ENCODE measurements at regions not wholly inside any gene's neighbourhood (a gene's known extent, or its start where the extent isn't known, plus 50 kb on each side); places are given as distances from the start of the nearest gene placed in this dataset.

DNA sequence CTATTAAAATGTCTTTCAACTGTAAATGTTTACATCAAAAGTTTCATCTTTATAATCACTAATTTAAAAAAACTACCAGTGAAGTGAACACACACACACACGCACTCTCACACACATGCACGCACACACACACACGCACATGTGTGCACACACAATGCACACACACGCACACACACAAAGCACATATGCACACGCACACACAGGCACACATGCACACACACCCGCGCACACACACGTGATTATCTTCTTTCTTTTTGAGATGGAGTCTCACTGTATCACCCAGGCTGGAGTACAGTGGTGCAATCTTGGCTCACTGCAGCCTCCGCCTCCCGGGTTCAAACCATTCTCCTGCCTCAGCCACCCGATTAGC, 80.0 kb upstream of the FRMD1 start (continued):
- TF ChIP-seq, protein P1, sequence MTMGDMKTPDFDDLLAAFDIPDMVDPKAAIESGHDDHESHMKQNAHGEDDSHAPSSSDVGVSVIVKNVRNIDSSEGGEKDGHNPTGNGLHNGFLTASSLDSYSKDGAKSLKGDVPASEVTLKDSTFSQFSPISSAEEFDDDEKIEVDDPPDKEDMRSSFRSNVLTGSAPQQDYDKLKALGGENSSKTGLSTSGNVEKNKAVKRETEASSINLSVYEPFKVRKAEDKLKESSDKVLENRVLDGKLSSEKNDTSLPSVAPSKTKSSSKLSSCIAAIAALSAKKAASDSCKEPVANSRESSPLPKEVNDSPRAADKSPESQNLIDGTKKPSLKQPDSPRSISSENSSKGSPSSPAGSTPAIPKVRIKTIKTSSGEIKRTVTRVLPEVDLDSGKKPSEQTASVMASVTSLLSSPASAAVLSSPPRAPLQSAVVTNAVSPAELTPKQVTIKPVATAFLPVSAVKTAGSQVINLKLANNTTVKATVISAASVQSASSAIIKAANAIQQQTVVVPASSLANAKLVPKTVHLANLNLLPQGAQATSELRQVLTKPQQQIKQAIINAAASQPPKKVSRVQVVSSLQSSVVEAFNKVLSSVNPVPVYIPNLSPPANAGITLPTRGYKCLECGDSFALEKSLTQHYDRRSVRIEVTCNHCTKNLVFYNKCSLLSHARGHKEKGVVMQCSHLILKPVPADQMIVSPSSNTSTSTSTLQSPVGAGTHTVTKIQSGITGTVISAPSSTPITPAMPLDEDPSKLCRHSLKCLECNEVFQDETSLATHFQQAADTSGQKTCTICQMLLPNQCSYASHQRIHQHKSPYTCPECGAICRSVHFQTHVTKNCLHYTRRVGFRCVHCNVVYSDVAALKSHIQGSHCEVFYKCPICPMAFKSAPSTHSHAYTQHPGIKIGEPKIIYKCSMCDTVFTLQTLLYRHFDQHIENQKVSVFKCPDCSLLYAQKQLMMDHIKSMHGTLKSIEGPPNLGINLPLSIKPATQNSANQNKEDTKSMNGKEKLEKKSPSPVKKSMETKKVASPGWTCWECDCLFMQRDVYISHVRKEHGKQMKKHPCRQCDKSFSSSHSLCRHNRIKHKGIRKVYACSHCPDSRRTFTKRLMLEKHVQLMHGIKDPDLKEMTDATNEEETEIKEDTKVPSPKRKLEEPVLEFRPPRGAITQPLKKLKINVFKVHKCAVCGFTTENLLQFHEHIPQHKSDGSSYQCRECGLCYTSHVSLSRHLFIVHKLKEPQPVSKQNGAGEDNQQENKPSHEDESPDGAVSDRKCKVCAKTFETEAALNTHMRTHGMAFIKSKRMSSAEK (CRISPR knock-in tag; IDR thresholded peaks at IDR 0.05; ENCODE audit: borderline replicate concordance): no peak
- TF ChIP-seq, protein P2, sequence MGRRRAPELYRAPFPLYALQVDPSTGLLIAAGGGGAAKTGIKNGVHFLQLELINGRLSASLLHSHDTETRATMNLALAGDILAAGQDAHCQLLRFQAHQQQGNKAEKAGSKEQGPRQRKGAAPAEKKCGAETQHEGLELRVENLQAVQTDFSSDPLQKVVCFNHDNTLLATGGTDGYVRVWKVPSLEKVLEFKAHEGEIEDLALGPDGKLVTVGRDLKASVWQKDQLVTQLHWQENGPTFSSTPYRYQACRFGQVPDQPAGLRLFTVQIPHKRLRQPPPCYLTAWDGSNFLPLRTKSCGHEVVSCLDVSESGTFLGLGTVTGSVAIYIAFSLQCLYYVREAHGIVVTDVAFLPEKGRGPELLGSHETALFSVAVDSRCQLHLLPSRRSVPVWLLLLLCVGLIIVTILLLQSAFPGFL (CRISPR knock-in tag; IDR thresholded peaks at IDR 0.05; ENCODE audit: borderline replicate concordance): no peak
- TF ChIP-seq CREM (CRISPR knock-in tag; IDR thresholded peaks at IDR 0.05) (no peak), TCF7 (CRISPR knock-in tag; IDR thresholded peaks at IDR 0.05; ENCODE audit: low read depth) (no peak), ZNF121 (CRISPR knock-in tag; IDR thresholded peaks at IDR 0.05) (no peak)
- TF ChIP-seq, protein P3, sequence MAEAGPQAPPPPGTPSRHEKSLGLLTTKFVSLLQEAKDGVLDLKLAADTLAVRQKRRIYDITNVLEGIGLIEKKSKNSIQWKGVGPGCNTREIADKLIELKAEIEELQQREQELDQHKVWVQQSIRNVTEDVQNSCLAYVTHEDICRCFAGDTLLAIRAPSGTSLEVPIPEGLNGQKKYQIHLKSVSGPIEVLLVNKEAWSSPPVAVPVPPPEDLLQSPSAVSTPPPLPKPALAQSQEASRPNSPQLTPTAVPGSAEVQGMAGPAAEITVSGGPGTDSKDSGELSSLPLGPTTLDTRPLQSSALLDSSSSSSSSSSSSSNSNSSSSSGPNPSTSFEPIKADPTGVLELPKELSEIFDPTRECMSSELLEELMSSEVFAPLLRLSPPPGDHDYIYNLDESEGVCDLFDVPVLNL (CRISPR knock-in tag; IDR thresholded peaks at IDR 0.05; ENCODE audit: borderline replicate concordance, low read depth): no peak

DNA sequence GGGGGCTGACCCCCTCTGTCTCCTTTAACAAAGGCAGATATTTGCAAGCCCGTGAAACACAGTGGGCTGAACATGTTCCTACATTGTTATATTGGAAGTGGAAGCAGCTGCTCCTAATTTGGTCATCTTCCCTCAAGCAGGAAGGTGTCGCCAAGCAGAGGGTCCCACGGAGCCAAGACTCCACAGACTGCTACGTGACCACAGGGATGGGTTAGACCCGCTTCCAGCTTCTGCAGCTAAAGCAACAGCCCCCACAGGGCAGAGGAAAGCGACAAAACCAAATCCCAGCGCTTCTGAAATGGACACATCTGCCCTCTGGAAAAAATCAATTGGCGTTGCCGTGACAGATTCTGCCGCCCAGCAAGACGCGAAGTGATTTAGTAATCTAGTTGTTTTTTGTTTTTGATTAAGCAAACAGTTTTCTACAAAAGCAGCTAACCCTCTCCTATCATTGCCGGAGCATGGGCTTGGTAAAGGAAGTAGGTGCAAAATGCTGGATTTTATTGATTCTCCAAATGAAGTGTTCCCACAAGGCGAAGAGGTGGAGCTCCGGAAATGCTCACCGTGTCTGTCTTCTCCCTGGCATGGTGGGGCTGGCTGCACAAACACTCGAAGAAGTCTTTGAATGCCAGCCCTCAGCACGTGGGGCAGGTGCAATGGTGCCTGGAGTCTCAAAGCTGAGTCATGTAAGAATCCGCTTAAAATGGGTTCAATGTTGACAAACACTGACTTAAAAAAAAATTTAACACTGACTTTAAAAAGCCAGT, 79.4 kb upstream of the FRMD1 start:
- Mint-ChIP-seq H3K36me3 (no peaks in the 10 kb centered on the region), H3K27me3 (ENCODE audit: low read depth) (no peaks in the 10 kb centered on the region; the same call in 1 of the 2 replicates), H3K27ac (no peak overlapping the region), H3K4me3 (no peak overlapping the region), H3K9me3 (no peaks in the 10 kb centered on the region), H3K4me1 (peaks cover 39% of the 10 kb centered on the region)
- ChIA-PET POLR2A (interaction anchor here (1.3 kb wide), 1 partner anchor 16 kb away, joined by 4 read pairs; no protein-coding TSS in a partner anchor), CTCF (interaction anchor here (1.0 to 1.5 kb wide), 4 partner anchors 26 to 197 kb away, joined by 4 to 7 read pairs (median 4); no protein-coding TSS in a partner anchor)
- DNase-seq (ENCODE audit: low spot score): no peak
- no peak; the same call in 1 of the 2 replicates for ATAC-seq
- no peak for TF ChIP-seq KAT7 (CRISPR knock-in tag; IDR thresholded peaks at IDR 0.05; ENCODE audit: borderline replicate concordance)
- no peak for TF ChIP-seq TCF7 (CRISPR knock-in tag; IDR thresholded peaks at IDR 0.05; ENCODE audit: low read depth)
- TF ChIP-seq EMX1 (CRISPR knock-in tag; IDR thresholded peaks at IDR 0.05): no peak
- TF ChIP-seq SMAD4 (CRISPR knock-in tag; IDR thresholded peaks at IDR 0.05): no peak
- TF ChIP-seq ESRRA (CRISPR knock-in tag; IDR thresholded peaks at IDR 0.05; ENCODE audit: borderline replicate concordance): no peak
- TF ChIP-seq CBFB (CRISPR knock-in tag; IDR thresholded peaks at IDR 0.05; ENCODE audit: low read depth): no peak
- TF ChIP-seq, protein P4, sequence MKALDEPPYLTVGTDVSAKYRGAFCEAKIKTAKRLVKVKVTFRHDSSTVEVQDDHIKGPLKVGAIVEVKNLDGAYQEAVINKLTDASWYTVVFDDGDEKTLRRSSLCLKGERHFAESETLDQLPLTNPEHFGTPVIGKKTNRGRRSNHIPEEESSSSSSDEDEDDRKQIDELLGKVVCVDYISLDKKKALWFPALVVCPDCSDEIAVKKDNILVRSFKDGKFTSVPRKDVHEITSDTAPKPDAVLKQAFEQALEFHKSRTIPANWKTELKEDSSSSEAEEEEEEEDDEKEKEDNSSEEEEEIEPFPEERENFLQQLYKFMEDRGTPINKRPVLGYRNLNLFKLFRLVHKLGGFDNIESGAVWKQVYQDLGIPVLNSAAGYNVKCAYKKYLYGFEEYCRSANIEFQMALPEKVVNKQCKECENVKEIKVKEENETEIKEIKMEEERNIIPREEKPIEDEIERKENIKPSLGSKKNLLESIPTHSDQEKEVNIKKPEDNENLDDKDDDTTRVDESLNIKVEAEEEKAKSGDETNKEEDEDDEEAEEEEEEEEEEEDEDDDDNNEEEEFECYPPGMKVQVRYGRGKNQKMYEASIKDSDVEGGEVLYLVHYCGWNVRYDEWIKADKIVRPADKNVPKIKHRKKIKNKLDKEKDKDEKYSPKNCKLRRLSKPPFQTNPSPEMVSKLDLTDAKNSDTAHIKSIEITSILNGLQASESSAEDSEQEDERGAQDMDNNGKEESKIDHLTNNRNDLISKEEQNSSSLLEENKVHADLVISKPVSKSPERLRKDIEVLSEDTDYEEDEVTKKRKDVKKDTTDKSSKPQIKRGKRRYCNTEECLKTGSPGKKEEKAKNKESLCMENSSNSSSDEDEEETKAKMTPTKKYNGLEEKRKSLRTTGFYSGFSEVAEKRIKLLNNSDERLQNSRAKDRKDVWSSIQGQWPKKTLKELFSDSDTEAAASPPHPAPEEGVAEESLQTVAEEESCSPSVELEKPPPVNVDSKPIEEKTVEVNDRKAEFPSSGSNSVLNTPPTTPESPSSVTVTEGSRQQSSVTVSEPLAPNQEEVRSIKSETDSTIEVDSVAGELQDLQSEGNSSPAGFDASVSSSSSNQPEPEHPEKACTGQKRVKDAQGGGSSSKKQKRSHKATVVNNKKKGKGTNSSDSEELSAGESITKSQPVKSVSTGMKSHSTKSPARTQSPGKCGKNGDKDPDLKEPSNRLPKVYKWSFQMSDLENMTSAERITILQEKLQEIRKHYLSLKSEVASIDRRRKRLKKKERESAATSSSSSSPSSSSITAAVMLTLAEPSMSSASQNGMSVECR (CRISPR knock-in tag; IDR thresholded peaks at IDR 0.05; ENCODE audit: borderline replicate concordance): no peak
- TF ChIP-seq, protein P2 (CRISPR knock-in tag; IDR thresholded peaks at IDR 0.05; ENCODE audit: borderline replicate concordance): no peak
- no peak for TF ChIP-seq NFYB (CRISPR knock-in tag; conservative IDR thresholded peaks at IDR 0.05; ENCODE audit: low read depth)
- TF ChIP-seq, protein P5, sequence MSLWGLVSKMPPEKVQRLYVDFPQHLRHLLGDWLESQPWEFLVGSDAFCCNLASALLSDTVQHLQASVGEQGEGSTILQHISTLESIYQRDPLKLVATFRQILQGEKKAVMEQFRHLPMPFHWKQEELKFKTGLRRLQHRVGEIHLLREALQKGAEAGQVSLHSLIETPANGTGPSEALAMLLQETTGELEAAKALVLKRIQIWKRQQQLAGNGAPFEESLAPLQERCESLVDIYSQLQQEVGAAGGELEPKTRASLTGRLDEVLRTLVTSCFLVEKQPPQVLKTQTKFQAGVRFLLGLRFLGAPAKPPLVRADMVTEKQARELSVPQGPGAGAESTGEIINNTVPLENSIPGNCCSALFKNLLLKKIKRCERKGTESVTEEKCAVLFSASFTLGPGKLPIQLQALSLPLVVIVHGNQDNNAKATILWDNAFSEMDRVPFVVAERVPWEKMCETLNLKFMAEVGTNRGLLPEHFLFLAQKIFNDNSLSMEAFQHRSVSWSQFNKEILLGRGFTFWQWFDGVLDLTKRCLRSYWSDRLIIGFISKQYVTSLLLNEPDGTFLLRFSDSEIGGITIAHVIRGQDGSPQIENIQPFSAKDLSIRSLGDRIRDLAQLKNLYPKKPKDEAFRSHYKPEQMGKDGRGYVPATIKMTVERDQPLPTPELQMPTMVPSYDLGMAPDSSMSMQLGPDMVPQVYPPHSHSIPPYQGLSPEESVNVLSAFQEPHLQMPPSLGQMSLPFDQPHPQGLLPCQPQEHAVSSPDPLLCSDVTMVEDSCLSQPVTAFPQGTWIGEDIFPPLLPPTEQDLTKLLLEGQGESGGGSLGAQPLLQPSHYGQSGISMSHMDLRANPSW (CRISPR knock-in tag; conservative IDR thresholded peaks at IDR 0.05; ENCODE audit: low read depth): no peak
- no peak for TF ChIP-seq RELA (CRISPR knock-in tag; IDR thresholded peaks at IDR 0.05; ENCODE audit: borderline replicate concordance)
- no peak for TF ChIP-seq MYBL2 (CRISPR knock-in tag; IDR thresholded peaks at IDR 0.05)
